Limb (tissue), 2 donors: ENCODE measurements at regions not wholly inside any gene's neighbourhood (a gene's known extent, or its start where the extent isn't known, plus 50 kb on each side); places are given as distances from the start of the nearest gene placed in this dataset.

Experiments used
- DNase-seq, 2 donors: peaks; one replicate each; pipeline ENCODE4 v3.0.0-alpha.2; 2016; ENCODE audit errors: extremely low spot score in 2 of 2

- peak; percentile 39 to 51 for DNase-seq
These were observed 292.3 kb upstream of the SIX2 start for GRCh38 chr2:45301307-45302277.

- DNase-seq = no peak
These were observed 290.9 kb upstream of the SIX2 start for GRCh38 chr2:45300026-45300750.

- no peak for DNase-seq
These were observed 290.1 kb upstream of the SIX2 start for GRCh38 chr2:45299361-45299760.

GRCh38 chr2:45293182-45293581 lies 283.9 kb upstream of the SIX2 start:
- no peak for DNase-seq

- DNase-seq = no peak
These were observed 282.0 kb upstream of the SIX2 start for GRCh38 chr2:45291296-45291701.

GRCh38 chr2:45289997-45290709 lies 280.9 kb upstream of the SIX2 start:
- no peak for DNase-seq

- no peak for DNase-seq
These were observed 279.5 kb upstream of the SIX2 start for GRCh38 chr2:45288532-45289417.

- DNase-seq = no peak
These were observed 277.8 kb upstream of the SIX2 start for GRCh38 chr2:45287045-45287444.

GRCh38 chr2:45285771-45286390 lies 276.6 kb upstream of the SIX2 start:
- DNase-seq = no peak

- no peak for DNase-seq
These were observed 276.1 kb upstream of the SIX2 start for GRCh38 chr2:45285311-45285710.

- DNase-seq = no peak
These were observed 275.4 kb upstream of the SIX2 start for GRCh38 chr2:45284621-45284995.

GRCh38 chr2:45283764-45284620 lies 274.7 kb upstream of the SIX2 start:
- no peak for DNase-seq

GRCh38 chr2:45282646-45283045 lies 273.4 kb upstream of the SIX2 start:
- DNase-seq = no peak

GRCh38 chr2:45281311-45281710 lies 272.1 kb upstream of the SIX2 start:
- no peak for DNase-seq

GRCh38 chr2:45280794-45281193 lies 271.5 kb upstream of the SIX2 start:
- DNase-seq = peak in 1 of 2 donors; percentile 56

GRCh38 chr2:45279356-45279755 lies 270.1 kb upstream of the SIX2 start:
- no peak for DNase-seq

- DNase-seq = no peak
These were observed 269.3 kb upstream of the SIX2 start for GRCh38 chr2:45278365-45279078.

GRCh38 chr2:45276914-45277313 lies 267.7 kb upstream of the SIX2 start:
- no peak for DNase-seq

GRCh38 chr2:45275806-45276205 lies 266.6 kb upstream of the SIX2 start:
- no peak for DNase-seq
